GM19468 (cell line): ENCODE measurements at regions not wholly inside any gene's neighbourhood (a gene's known extent, or its start where the extent isn't known, plus 50 kb on each side); places are given as distances from the start of the nearest gene placed in this dataset.
"Not testable (repeated sequence)": the region's sequence is repeated elsewhere in the genome, so short reads cannot be mapped to it uniquely, and the experiment has no call there.

Experiments used
- ATAC-seq: cut with Tn5 transposase; IDR thresholded peaks from one replicate; pipeline ENCODE4 v1.9.1; 2021; ENCODE audit warnings: mild to moderate bottlenecking, moderate library complexity, moderate number of reproducible peaks; ENCODE audit not compliant: unreplicated experiment; ENCODE audit errors: extremely low read depth

DNA sequence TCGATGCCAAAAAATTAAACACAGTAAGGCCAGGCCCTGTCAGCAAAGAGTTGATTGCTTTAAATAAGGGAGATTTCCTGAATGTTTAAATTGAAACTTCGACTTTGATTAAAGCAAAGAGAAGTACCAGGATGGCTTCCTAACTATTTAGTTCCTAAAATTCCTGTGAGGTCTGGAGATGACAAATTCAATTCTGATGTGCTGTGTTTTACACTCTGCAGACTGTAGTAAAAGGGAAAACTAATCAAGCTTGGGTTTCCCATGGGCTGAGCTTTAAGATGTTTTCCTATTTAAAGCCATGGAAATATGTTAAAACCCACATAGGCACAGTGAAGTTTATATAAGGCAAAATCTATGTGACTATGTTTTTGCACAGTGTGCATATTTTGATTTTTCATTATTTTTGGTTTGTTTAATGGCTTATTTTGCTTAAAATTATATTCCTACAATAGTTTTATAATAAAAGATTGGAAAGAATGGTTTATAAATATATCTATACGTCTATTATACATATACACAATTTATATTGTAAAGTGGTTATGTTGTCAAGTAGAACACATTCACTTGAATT lies 198.5 kb upstream of the EYA4 start:
- ATAC-seq = no peak

DNA sequence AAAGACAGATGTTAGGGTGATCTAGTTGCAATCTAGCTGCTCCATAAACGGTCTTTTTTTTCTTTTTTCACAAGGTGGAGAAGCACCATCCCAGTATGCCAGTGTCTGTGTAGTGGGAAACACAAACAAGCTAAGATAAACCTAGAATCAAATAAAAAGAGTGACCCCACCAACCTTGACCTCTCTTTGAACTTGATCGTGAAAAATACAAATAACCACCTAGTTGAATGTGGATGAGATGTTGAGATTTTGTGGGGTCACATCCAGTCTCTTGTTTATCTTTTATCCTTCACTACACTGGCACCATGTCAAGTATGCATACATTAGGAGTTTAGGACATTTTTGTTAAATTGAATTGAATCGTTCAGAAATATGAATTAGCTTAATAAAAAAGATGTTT lies 194.6 kb upstream of the EYA4 start:
- ATAC-seq = no peak

GRCh38 chr6:133047065-133047665 lies 194.0 kb upstream of the EYA4 start:
- ATAC-seq = no peak

GRCh38 chr6:133047706-133048105 lies 193.5 kb upstream of the EYA4 start:
- no peak for ATAC-seq

DNA sequence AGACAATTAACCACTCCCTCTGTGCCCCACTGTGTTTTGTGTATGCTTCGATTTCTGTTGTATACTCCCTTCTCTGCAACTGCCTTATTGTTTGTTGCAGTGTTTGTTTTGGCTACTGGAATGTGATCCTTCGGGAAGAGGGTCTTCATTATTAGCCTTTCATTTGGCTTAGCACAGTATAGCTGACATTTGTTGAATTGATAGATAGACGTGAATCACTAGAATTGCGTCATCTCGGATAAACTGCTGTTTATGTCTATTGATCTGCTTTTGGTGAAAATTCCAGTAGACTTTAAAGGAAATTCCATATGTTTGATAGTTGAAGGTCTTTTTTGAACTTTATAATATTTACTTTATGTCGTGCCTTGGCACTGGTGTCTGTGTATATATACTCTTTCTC lies 189.9 kb upstream of the EYA4 start:
- no peak for ATAC-seq

DNA sequence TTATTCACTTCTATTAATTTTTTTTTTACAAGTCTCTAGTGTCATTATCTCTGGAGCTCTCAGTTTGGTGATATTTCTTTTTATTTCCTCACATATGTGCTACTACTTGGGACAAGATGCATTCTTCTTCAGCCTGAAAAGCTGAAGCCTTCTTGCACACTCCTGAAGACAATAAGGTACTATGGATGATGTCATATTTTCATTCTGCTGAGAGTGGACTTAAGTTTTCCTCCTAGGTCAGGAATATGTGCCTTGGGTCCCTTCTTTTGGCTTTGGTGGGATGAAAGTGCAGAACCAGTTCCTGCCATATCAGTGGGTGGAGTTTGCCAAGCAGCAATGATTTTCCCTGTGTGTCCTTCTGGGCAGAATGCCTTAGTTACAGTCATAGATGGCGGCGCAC lies 188.7 kb upstream of the EYA4 start:
- no peak for ATAC-seq

GRCh38 chr6:133055441-133055966 lies 185.7 kb upstream of the EYA4 start:
- ATAC-seq = no peak

- no peak for ATAC-seq
Observed at GRCh38 chr6:133057352-133057751, 183.8 kb upstream of the EYA4 start.

DNA sequence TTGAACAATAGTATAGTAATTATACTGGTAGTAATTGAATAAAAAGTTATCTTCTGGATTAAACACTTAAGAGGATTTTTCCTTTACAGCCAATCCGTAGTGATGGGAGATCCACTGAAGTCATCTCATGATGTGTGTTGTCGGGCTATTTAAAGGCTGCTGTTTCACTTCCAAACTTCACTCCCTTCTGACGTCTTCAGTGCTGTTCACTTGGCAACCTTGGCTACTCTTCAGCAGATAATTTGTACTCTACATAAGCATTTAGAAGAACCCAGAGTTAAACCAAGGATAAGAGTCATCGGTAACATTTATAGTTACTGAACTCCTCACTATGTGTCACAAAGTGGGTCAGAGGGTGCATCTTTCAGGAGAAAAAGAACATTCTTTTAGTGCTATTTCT lies 179.1 kb upstream of the EYA4 start:
- no peak for ATAC-seq

DNA sequence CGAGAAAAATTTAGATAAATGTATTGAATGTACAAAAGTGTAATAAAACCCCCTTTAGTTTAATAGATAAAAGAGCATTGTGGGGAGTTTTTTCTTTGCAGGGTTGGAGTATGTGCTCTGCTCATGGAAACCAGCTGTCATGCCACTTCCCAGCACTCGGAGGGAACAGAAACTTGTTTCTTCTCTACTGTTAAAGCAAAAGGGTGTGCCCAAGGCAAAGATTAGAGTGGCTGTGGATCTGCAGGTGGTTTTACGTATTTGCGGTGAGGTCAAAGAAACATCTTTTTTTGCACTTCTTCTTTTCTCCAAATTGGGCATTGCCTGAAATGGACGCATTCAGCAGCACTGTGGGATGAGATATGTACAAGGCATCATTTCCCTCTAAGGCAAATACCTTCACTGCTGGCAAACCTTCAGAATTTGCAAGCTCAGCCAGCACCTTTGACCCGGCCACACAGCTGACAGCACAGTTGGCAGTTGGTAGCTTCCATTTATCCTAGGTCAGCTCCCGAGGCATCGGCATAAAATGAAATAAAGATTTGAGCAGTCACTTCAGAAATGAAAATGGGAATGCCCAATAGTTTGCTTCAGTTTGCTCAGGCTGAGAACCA lies 178.4 kb upstream of the EYA4 start:
- ATAC-seq = no peak

- ATAC-seq = no peak
Observed at GRCh38 chr6:133067960-133068359, 173.2 kb upstream of the EYA4 start.

DNA sequence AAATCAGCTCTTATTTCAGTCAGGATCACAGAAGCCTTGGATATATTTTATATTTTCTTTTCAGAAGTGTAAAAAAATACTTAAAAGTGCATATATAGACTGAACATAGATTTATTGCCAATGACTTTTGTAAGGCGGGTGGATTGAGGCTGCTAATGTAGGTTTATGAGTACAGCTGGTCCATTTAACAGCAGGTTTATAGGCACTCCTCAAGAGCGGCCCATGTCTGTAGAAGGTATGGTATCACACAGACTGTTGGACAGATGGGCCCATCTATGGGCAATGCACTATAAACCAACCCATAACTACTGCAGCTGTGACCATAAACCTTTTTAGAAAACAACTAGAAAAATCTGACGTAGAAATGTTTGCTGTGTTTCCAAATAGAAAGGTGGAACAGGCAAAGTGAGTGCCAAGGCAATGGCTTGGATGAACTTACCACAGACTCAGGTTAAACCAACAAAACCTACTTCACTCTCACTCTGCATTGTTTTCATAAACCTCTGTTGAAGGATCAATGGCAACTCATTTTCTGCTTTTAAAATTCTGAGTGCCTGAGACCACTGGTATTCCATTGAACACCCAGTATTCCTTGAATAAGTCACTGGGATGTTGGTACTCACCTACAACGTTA lies 170.6 kb upstream of the EYA4 start:
- ATAC-seq = no peak

DNA sequence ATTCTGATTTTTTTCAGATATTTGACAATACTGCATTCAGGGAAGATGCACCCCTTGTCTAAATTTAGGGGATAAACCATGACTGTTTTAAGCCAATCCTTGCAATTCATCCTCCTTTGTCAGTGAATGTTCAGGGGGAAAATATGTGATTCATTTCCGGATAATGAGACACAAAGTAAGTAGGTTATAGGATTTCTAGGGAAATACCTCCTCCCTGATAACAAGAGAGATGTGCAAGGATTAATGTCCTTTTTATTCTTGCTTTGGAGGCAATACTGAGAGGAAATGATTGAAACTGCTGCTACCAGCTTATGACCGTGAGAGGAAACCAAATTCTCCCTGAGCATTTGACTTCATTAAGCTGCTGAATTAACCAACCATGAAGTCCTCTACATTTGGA lies 161.3 kb upstream of the EYA4 start:
- ATAC-seq = no peak

- ATAC-seq = no peak
Observed at GRCh38 chr6:133083248-133083967, 157.7 kb upstream of the EYA4 start.

DNA sequence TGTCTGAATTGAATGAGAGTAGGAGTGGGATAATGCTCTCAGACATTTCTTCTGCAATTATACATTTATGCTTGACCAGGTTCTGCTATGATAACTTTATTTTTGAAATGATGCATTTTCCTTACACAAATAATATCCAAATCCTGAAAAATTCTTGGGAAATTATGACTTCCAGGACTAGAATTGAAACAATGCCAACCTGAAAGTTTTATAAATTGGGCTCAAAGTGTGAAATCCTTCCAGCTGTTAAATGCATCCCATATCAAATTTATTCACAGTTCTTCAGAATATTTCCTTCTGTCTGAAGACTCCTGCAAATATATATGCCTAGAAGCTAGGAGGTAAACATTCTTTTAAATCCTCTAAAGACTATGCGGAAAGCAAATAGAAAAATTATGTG lies 155.7 kb upstream of the EYA4 start:
- ATAC-seq = no peak

DNA sequence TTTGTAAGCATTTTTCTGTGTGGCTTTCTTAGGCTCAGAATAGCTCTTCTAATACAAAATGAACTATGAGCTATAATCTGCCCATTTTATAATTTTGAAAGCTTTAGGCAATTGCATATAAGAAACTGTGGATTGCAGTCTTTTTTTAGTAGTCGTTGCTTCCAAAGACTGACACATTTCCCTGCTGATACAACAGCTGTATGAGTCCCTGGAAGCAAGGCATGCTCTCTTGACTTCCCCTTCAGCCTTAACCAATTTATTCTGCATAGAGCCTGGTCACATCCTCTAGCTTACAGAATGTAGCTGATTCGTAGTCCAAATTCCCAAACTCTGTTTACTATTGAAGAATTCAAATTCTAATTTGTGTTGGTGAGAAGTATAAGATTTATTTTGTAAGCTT lies 155.3 kb upstream of the EYA4 start:
- no peak for ATAC-seq

DNA sequence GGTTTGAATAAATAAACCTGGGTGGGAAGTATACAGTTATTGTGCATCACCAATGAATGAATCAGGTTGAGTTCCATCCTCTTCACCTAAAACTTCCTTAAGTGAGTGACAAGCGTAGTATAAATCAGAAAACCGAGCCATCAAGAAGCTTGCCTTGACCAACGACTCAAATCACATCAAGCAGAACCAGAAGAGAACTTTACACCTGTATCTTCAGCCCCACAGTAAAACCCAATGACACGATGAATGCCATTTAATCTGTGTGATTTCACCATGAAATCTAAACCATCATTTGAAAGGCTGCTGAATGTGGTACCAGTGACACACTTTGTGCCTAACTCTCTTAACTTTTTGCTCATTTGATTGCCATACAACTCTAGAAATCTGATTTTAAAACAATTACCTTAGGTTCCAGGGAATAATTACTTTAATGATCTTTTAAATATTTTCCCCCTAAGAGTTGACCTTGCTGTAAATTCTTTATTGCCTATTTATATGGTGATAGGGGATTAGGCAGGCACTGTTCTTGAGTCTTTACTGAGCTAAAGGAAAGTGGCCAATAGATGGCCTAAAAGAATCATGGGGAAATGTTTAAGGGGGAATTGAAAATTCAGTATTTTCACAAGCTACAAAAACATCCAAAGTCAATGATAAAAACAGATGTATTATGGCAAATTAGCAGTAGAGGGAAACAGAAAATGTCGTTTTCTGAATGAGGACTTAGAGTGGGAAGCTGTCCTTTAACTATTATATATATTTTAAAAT lies 152.0 kb upstream of the EYA4 start:
- no peak for ATAC-seq

DNA sequence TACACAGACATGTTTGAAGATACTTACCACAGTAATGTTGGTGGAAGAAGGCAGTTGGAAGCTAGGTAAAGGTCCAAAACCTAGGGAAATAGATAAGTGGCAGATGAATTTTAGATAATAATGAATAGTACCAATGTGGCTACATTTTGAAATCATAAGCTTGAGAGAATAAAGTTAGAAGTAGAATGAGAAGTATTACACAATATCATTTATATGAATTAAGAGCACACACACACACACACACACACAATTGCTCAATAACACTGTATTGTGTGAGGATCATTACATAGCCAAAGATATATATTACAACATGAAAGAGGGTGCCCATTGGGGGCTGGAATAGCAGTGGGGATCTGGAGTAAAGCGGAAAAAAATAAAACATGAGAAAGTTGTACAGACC lies 149.0 kb upstream of the EYA4 start:
- no peak for ATAC-seq

DNA sequence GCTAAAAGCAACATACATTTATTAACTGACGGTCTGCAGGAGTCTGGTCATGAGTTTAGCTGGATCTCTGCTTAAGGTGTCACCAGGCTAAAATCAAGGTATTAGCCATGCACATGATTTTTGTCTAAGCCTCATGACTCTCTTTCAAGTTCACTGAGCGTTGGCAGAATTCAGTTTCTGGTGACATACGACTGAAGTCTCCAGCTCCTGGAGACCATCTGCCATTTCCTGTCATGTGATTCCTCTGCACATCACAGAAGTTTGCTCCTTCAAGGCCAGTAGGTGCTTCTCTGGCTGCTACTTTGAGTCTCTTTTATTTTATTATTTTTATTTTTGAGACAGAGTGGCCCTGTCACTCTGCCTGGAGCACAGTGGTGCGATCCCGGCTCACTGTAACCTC lies 148.4 kb upstream of the EYA4 start:
- ATAC-seq = no peak

DNA sequence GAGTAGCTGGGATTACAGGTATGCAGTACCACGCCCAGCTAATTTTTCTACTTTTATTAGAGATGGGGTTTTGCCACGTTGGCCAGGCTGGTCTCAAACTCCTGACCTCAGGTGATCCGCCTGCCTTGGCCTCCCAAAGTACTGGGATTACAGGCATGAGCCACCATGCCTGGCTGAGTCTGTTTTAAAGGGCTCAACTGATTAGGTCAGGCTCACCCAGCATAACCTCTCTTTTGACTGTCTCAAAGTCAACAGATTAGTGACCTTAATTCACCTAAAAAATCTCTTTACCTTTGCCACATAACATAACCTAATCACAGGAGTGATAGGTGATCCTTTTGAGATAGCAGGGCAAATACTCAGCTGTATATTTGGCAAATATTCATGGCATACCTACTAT lies 147.9 kb upstream of the EYA4 start:
- not testable (repeated sequence) for ATAC-seq
